ENCODE measurements at regions not wholly inside any gene's neighbourhood (a gene's known extent, or its start where the extent isn't known, plus 50 kb on each side); places are given as distances from the start of the nearest gene placed in this dataset.

DNA sequence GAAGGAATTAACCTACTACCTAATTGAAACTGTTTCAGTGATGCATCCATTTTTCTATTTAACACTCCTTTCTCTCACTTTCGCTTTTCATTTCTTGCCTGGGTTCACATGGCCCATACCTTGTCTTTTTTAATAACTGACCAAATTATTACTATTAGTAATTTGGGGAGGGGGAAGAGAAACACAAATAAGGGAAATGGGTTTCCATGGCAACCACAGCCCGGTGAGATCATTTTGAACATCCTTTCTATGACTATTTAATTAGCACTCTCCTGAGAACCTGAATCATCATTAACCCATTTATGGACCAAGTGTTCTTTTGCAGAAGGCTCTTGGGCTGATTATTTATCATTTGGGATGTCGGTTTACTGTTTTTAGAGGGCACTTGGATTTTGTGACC lies 628.2 kb upstream of the SALL1 start:
- DNase-seq (ENCODE audit: low read depth), result no peak
- no peaks in the 10 kb centered on the region for H3K36me3 ChIP-seq (ENCODE audit: control insufficient read depth, insufficient read depth, low read length)
- no peak overlapping the region for H3K4me3 ChIP-seq (ENCODE audit: low read depth, low read length)
- TF ChIP-seq, protein P1, sequence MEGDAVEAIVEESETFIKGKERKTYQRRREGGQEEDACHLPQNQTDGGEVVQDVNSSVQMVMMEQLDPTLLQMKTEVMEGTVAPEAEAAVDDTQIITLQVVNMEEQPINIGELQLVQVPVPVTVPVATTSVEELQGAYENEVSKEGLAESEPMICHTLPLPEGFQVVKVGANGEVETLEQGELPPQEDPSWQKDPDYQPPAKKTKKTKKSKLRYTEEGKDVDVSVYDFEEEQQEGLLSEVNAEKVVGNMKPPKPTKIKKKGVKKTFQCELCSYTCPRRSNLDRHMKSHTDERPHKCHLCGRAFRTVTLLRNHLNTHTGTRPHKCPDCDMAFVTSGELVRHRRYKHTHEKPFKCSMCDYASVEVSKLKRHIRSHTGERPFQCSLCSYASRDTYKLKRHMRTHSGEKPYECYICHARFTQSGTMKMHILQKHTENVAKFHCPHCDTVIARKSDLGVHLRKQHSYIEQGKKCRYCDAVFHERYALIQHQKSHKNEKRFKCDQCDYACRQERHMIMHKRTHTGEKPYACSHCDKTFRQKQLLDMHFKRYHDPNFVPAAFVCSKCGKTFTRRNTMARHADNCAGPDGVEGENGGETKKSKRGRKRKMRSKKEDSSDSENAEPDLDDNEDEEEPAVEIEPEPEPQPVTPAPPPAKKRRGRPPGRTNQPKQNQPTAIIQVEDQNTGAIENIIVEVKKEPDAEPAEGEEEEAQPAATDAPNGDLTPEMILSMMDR (IDR thresholded peaks at IDR 0.05; ENCODE audit: insufficient read depth, low read depth, low read length), result no peak
- ChIA-PET POLR2A (no interaction called here), CTCF (no interaction called here)
- H3K27me3 ChIP-seq (ENCODE audit: control insufficient read depth, insufficient read depth, low read length), result no peaks in the 10 kb centered on the region; the same call in 1 of the 2 replicates

DNA sequence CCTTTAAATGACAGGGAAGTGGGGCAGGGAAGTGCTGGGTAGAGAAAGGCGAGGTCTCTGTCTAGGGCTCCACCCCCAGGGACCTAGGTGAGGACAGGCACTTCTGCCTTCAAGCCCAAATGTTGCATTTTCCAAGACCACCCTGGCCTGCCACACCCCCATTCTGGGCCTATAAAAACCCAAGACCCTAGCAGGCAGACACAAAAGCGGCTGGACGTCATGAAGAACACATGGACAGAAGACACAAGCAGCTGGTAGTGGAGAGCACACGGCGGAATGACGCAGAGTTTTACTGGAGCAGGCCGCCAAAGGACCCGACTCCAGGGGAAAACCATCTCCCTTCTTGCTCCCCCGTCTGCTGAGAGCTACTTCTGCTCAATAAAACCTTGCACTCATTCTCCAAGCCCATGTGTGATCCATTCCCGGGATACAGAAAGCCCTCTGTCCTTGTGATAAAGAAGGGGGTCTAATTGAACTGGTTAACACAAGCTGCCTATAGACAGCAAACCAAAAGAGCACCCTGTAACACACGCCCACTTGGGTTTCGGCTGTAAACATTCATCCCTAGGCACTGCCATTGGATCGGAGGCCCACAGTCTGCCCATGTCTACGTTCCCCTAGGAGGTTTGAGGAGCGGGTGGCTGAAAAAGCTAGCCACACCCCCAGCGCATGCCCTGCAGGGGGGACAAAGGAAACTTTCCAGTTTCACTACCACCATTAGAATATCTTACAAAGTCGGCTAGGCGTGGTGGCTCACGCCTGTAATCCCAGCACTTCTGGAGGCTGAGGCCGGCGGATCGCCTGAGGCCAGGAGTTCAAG lies 622.2 kb upstream of the SALL1 start:
- TF ChIP-seq, protein P1 (IDR thresholded peaks at IDR 0.05; ENCODE audit: insufficient read depth, low read depth, low read length), result no peak
- no peak for DNase-seq (ENCODE audit: low read depth)
- H3K27me3 ChIP-seq (ENCODE audit: control insufficient read depth, insufficient read depth, low read length), result no peaks in the 10 kb centered on the region; the same call in 1 of the 2 replicates
- no peak overlapping the region for H3K4me3 ChIP-seq (ENCODE audit: low read depth, low read length)
- ChIA-PET CTCF (interaction anchor here (0.7 kb wide), 1 partner anchor 641 kb away, joined by 3 read pairs; no protein-coding TSS in a partner anchor), POLR2A (no interaction called here)
- no peaks in the 10 kb centered on the region for H3K36me3 ChIP-seq (ENCODE audit: control insufficient read depth, insufficient read depth, low read length)

DNA sequence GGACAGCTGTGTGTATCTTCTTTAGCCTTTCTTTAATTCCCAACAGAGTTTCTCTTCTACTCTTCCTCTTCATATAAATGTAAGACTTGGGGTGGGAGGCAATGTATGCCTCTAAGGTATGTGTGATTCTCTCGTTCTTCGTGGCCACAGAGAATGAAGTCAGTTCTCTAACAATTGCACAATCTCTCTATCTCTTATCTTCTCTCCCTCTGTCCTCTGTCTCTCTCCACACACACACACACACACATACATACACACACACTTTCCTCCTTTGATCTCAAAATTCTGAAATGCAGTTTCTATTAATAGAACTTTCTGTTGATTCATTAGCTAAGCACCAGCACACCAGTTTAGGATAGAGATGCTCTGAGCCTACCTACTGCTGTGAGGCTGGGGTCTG lies 615.7 kb upstream of the SALL1 start:
- TF ChIP-seq, protein P1 (IDR thresholded peaks at IDR 0.05; ENCODE audit: insufficient read depth, low read depth, low read length), result no peak

DNA sequence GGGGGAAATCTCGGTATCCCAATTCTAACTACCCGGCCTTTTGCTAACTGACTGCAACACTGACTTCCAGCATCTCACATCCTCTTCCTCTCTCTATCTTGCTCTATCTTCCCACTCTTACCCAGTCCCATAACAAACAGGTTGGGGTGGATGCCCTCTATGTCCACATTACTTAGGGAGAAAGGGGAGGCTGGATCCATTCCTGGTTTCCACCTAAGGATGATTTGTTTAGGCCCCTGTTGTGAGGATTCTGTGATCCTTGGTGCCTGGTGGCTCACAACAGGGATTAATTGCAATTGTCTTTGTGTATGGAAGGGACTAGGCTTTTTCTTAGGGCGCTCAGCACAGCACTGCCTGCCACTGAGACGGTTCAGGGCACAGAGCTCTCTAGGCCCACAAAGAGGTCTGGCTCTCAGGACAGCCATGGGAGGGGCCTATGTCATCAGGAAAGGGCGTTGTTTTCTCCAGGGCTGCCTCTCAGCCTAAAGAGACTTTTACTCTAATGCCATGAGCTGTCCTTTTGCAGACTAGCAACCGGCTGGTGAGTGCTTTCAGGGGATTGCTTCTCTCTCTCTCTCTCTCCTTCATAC lies 612.1 kb upstream of the SALL1 start:
- ChIA-PET POLR2A (no interaction called here), CTCF (interaction anchor here (2.4 kb wide), 1 partner anchor 617 kb away, joined by 10 read pairs; no protein-coding TSS in a partner anchor)
- TF ChIP-seq, protein P1 (IDR thresholded peaks at IDR 0.05; ENCODE audit: insufficient read depth, low read depth, low read length), result no peak
- Histone ChIP-seq H3K4me3 (ENCODE audit: low read depth, low read length) (no peak overlapping the region), H3K27me3 (ENCODE audit: control insufficient read depth, insufficient read depth, low read length) (no peaks in the 10 kb centered on the region; the same call in 1 of the 2 replicates), H3K36me3 (ENCODE audit: control insufficient read depth, insufficient read depth, low read length) (no peaks in the 10 kb centered on the region)
- no peak for DNase-seq (ENCODE audit: low read depth)

More for the DNA sequence above, 615.7 kb upstream of the SALL1 start:
- Histone ChIP-seq H3K36me3 (ENCODE audit: control insufficient read depth, insufficient read depth, low read length) (no peaks in the 10 kb centered on the region), H3K4me3 (ENCODE audit: low read depth, low read length) (no peak overlapping the region), H3K27me3 (ENCODE audit: control insufficient read depth, insufficient read depth, low read length) (no peaks in the 10 kb centered on the region; the same call in 1 of the 2 replicates)
- POLR2A ChIA-PET, result interaction anchor here (0.6 kb wide), 1 partner anchor 209 kb away, joined by 3 read pairs; no protein-coding TSS in a partner anchor
- CTCF ChIA-PET, result no interaction called here
- DNase-seq (ENCODE audit: low read depth), result no peak

All from BJ (cell line).